WTC11 (cell line): ENCODE measurements at regions not wholly inside any gene's neighbourhood (a gene's known extent, or its start where the extent isn't known, plus 50 kb on each side); places are given as distances from the start of the nearest gene placed in this dataset.

ENCODE experiments used
- ATAC-seq: fragments of 200-7000 bp; cut with Tn5 transposase; 2 replicates; pipeline ENCODE4 v1.10.0; 2021; ENCODE audit warnings: mild to moderate bottlenecking, moderate library complexity
- CTCF ChIA-PET: fragments of 300-600 bp; sonication (Branson Sonifier 250); formaldehyde crosslinking; loops from one replicate; lab custom pipeline; 2021; ENCODE audit warnings: antibody characterized with exemption; lab: Charles Lee
- POLR2A ChIA-PET: fragments of 350-600 bp; sonication (Branson Sonifier 250); formaldehyde crosslinking; loops from one replicate; lab custom pipeline; 2021; ENCODE audit warnings: antibody characterized with exemption; lab: Charles Lee
- DNase-seq: peaks from one replicate; pipeline ENCODE4 v3.0.0; 2021; ENCODE audit warnings: low spot score
- H3K27ac Mint-ChIP-seq: 2 replicates; pipeline ENCODE4 v1.8.0; 2021; ENCODE audit warnings: mixed read lengths
- H3K27me3 Mint-ChIP-seq: 2 replicates; pipeline ENCODE4 v1.8.0; 2021; ENCODE audit warnings: low read depth, mild to moderate bottlenecking, moderate library complexity, mixed read lengths
- H3K36me3 Mint-ChIP-seq: 2 replicates; pipeline ENCODE4 v1.8.0; 2021; ENCODE audit warnings: mixed read lengths
- H3K4me1 Mint-ChIP-seq: 2 replicates; pipeline ENCODE4 v1.8.0; 2022; ENCODE audit warnings: mixed read lengths
- H3K4me3 Mint-ChIP-seq: 2 replicates; pipeline ENCODE4 v1.8.0; 2021; ENCODE audit warnings: mild to moderate bottlenecking, moderate library complexity, mixed read lengths
- H3K9me3 Mint-ChIP-seq: 2 replicates; pipeline ENCODE4 v1.8.0; 2021; ENCODE audit warnings: mixed read lengths
- GABPB1 ChIP-seq: sonication (generic); formaldehyde crosslinking; IDR thresholded peaks from 2 replicates; pipeline ENCODE4 v1.8.1; 2023; ENCODE audit warnings: mild to moderate bottlenecking, missing genetic modification reagents
- IRF1 ChIP-seq: sonication (generic); formaldehyde crosslinking; IDR thresholded peaks from 2 replicates; pipeline ENCODE4 v1.8.0; 2023; ENCODE audit warnings: missing genetic modification reagents
- IRF2 ChIP-seq: sonication (generic); formaldehyde crosslinking; IDR thresholded peaks from 2 replicates; pipeline ENCODE4 v1.8.0; 2022; ENCODE audit warnings: low read depth, missing genetic modification reagents, borderline replicate concordance
- JUN ChIP-seq: sonication (generic); formaldehyde crosslinking; IDR thresholded peaks from 2 replicates; pipeline ENCODE4 v1.8.0; 2023; ENCODE audit warnings: mild to moderate bottlenecking, missing genetic modification reagents
- NR3C1 ChIP-seq: sonication (generic); formaldehyde crosslinking; conservative IDR thresholded peaks from 2 replicates; pipeline ENCODE4 v1.8.1; 2023; ENCODE audit warnings: low read depth, mild to moderate bottlenecking, missing genetic modification reagents
- RORB ChIP-seq: fragments of 250-450 bp; sonication (Bioruptor Pico); IDR thresholded peaks from 2 replicates; pipeline ENCODE4 v1.9.0; 2021; ENCODE audit warnings: mild to moderate bottlenecking
- SMAD4 ChIP-seq: sonication (generic); formaldehyde crosslinking; IDR thresholded peaks from 2 replicates; pipeline ENCODE4 v1.8.0; 2022; ENCODE audit warnings: mild to moderate bottlenecking, missing genetic modification reagents
- SOX15 ChIP-seq: fragments of 250-450 bp; sonication (Bioruptor Pico); IDR thresholded peaks from 2 replicates; pipeline ENCODE4 v1.9.0; 2021; ENCODE audit warnings: mild to moderate bottlenecking
- SP1 ChIP-seq: sonication (generic); formaldehyde crosslinking; conservative IDR thresholded peaks from 2 replicates; pipeline ENCODE4 v1.8.1; 2022; ENCODE audit warnings: missing genetic modification reagents
- ZBTB21 ChIP-seq: sonication (generic); formaldehyde crosslinking; IDR thresholded peaks from 2 replicates; pipeline ENCODE4 v1.8.1; 2023; ENCODE audit warnings: mild to moderate bottlenecking, missing genetic modification reagents, borderline replicate concordance
- ZNF138 ChIP-seq: sonication (generic); formaldehyde crosslinking; conservative IDR thresholded peaks from 2 replicates; pipeline ENCODE4 v1.8.1; 2022; ENCODE audit warnings: mild to moderate bottlenecking, moderate library complexity, missing genetic modification reagents
- ZNF423 ChIP-seq: fragments of 250-450 bp; sonication (Bioruptor Pico); IDR thresholded peaks from 2 replicates; pipeline ENCODE4 v2.1.2; 2022; ENCODE audit warnings: mild to moderate bottlenecking, moderate library complexity
- ZNF671 ChIP-seq: fragments of 250-450 bp; sonication (Bioruptor Pico); IDR thresholded peaks from 2 replicates; pipeline ENCODE4 v1.8.0; 2021; ENCODE audit warnings: mild to moderate bottlenecking
- TF ChIP-seq, protein P1 (sequence below): fragments of 250-450 bp; sonication (Bioruptor Pico); IDR thresholded peaks from 2 replicates; pipeline ENCODE4 v2.1.2; 2022; ENCODE audit warnings: mild to moderate bottlenecking, moderate library complexity
- TF ChIP-seq, protein P2 (sequence below): sonication (generic); formaldehyde crosslinking; IDR thresholded peaks from 2 replicates; pipeline ENCODE4 v1.8.1; 2023; ENCODE audit warnings: mild to moderate bottlenecking, moderate library complexity, missing genetic modification reagents
- TF ChIP-seq, protein P3 (sequence below): sonication (generic); formaldehyde crosslinking; IDR thresholded peaks from 2 replicates; pipeline ENCODE4 v1.8.0; 2022; ENCODE audit warnings: missing genetic modification reagents
- TF ChIP-seq, protein P4 (sequence below): sonication (generic); formaldehyde crosslinking; IDR thresholded peaks from 2 replicates; pipeline ENCODE4 v1.8.1; 2023; ENCODE audit warnings: mild to moderate bottlenecking, missing genetic modification reagents, moderate library complexity
- TF ChIP-seq, protein P5 (sequence below): sonication (generic); formaldehyde crosslinking; IDR thresholded peaks from 2 replicates; pipeline ENCODE4 v1.8.1; 2022; ENCODE audit warnings: mild to moderate bottlenecking, moderate library complexity, missing genetic modification reagents

DNA sequence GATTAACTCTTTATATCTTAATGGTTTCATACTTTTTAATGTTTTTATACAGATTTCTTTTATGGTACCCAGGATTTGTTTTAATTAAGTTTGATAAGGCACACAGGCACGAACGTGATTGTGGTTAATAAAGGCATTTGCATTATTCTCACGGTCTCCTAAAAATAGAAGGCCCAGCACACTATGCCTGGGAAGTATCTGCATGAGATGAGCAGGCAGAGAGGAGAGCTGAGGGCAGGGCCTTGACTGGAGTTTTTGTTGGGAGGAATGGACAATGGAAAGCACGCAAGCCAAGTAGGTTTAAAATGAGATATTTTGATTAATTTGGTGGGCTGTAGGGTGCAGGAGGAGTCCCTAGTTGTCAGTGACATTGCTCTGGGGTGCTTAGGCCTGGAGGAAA is 1714.3 kb upstream of the PCDH7 start:
- TF ChIP-seq ZNF138 (CRISPR knock-in tag) = no peak
- no peak for TF ChIP-seq IRF1 (CRISPR knock-in tag)
- TF ChIP-seq, protein P1, sequence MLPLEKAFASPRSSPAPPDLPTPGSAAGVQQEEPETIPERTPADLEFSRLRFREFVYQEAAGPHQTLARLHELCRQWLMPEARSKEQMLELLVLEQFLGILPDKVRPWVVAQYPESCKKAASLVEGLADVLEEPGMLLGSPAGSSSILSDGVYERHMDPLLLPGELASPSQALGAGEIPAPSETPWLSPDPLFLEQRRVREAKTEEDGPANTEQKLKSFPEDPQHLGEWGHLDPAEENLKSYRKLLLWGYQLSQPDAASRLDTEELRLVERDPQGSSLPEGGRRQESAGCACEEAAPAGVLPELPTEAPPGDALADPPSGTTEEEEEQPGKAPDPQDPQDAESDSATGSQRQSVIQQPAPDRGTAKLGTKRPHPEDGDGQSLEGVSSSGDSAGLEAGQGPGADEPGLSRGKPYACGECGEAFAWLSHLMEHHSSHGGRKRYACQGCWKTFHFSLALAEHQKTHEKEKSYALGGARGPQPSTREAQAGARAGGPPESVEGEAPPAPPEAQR (CRISPR knock-in tag) = no peak
- TF ChIP-seq SMAD4 (CRISPR knock-in tag) = no peak
- TF ChIP-seq NR3C1 (CRISPR knock-in tag) = no peak
- no peak for TF ChIP-seq SOX15
- TF ChIP-seq, protein P2, sequence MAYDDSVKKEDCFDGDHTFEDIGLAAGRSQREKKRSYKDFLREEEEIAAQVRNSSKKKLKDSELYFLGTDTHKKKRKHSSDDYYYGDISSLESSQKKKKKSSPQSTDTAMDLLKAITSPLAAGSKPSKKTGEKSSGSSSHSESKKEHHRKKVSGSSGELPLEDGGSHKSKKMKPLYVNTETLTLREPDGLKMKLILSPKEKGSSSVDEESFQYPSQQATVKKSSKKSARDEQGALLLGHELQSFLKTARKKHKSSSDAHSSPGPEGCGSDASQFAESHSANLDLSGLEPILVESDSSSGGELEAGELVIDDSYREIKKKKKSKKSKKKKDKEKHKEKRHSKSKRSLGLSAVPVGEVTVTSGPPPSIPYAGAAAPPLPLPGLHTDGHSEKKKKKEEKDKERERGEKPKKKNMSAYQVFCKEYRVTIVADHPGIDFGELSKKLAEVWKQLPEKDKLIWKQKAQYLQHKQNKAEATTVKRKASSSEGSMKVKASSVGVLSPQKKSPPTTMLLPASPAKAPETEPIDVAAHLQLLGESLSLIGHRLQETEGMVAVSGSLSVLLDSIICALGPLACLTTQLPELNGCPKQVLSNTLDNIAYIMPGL = no peak
- no peak for TF ChIP-seq ZNF423
- no peak for TF ChIP-seq SP1
- TF ChIP-seq JUN (CRISPR knock-in tag) = no peak
- TF ChIP-seq, protein P3, sequence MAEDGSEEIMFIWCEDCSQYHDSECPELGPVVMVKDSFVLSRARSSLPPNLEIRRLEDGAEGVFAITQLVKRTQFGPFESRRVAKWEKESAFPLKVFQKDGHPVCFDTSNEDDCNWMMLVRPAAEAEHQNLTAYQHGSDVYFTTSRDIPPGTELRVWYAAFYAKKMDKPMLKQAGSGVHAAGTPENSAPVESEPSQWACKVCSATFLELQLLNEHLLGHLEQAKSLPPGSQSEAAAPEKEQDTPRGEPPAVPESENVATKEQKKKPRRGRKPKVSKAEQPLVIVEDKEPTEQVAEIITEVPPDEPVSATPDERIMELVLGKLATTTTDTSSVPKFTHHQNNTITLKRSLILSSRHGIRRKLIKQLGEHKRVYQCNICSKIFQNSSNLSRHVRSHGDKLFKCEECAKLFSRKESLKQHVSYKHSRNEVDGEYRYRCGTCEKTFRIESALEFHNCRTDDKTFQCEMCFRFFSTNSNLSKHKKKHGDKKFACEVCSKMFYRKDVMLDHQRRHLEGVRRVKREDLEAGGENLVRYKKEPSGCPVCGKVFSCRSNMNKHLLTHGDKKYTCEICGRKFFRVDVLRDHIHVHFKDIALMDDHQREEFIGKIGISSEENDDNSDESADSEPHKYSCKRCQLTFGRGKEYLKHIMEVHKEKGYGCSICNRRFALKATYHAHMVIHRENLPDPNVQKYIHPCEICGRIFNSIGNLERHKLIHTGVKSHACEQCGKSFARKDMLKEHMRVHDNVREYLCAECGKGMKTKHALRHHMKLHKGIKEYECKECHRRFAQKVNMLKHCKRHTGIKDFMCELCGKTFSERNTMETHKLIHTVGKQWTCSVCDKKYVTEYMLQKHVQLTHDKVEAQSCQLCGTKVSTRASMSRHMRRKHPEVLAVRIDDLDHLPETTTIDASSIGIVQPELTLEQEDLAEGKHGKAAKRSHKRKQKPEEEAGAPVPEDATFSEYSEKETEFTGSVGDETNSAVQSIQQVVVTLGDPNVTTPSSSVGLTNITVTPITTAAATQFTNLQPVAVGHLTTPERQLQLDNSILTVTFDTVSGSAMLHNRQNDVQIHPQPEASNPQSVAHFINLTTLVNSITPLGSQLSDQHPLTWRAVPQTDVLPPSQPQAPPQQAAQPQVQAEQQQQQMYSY (CRISPR knock-in tag) = no peak
- TF ChIP-seq RORB (CRISPR knock-in tag) = no peak
- TF ChIP-seq, all 79 proteins: peak for 0
- no peak for DNase-seq
- no peaks in the 10 kb centered on the region for H3K9me3 Mint-ChIP-seq
- no peak overlapping the region for H3K27ac Mint-ChIP-seq
- ChIA-PET CTCF (no interaction called here), POLR2A (no interaction called here)
- ATAC-seq = no peak
- H3K4me1 Mint-ChIP-seq = peaks cover 43% of the 10 kb centered on the region
- no peak overlapping the region for H3K4me3 Mint-ChIP-seq
- no peaks in the 10 kb centered on the region for H3K36me3 Mint-ChIP-seq
- H3K27me3 Mint-ChIP-seq = peaks cover 14% of the 10 kb centered on the region

- Mint-ChIP-seq H3K4me1 (peaks cover 25% of the 10 kb centered on the region), H3K27ac (peak overlapping the region; percentile 67; the same call in 1 of the 2 replicates), H3K27me3 (no peaks in the 10 kb centered on the region), H3K4me3 (no peak overlapping the region), H3K36me3 (0 out of 2 replicates have a peak, but pooled peaks cover 1% of the 10 kb centered on the region), H3K9me3 (peaks cover 9% of the 10 kb centered on the region)
- DNase-seq (peak; percentile 10), ATAC-seq (peak; percentile 79)
- ChIA-PET POLR2A (no interaction called here), CTCF (no interaction called here)
- TF ChIP-seq IRF2 (CRISPR knock-in tag) (no peak), ZBTB21 (CRISPR knock-in tag) (no peak), SOX15 (no peak), GABPB1 (CRISPR knock-in tag) (no peak), ZNF671 (CRISPR knock-in tag) (no peak)
- TF ChIP-seq, protein P4, sequence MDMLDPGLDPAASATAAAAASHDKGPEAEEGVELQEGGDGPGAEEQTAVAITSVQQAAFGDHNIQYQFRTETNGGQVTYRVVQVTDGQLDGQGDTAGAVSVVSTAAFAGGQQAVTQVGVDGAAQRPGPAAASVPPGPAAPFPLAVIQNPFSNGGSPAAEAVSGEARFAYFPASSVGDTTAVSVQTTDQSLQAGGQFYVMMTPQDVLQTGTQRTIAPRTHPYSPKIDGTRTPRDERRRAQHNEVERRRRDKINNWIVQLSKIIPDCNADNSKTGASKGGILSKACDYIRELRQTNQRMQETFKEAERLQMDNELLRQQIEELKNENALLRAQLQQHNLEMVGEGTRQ = no peak
- TF ChIP-seq, protein P5, sequence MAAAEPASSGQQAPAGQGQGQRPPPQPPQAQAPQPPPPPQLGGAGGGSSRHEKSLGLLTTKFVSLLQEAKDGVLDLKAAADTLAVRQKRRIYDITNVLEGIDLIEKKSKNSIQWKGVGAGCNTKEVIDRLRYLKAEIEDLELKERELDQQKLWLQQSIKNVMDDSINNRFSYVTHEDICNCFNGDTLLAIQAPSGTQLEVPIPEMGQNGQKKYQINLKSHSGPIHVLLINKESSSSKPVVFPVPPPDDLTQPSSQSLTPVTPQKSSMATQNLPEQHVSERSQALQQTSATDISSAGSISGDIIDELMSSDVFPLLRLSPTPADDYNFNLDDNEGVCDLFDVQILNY (CRISPR knock-in tag) = no peak
Observed at GRCh38 chr4:29009908-29010307, 1710.3 kb upstream of the PCDH7 start.
